Activated CD4-positive, alpha-beta T cell treated with anti-CD3 and anti-CD28 coated beads, Interleukin-2, Interleukin-6, amounts not matched to agents 100 ng/mL and 50 ng/mL, durations not matched to agents 16 hours and 8 hours (primary cell): ENCODE measurements at regions not wholly inside any gene's neighbourhood (a gene's known extent, or its start where the extent isn't known, plus 50 kb on each side); places are given as distances from the start of the nearest gene placed in this dataset.

ENCODE experiments used
- DNase-seq: peaks from one replicate; pipeline ENCODE4 v3.0.0-alpha.2; 2020

DNA sequence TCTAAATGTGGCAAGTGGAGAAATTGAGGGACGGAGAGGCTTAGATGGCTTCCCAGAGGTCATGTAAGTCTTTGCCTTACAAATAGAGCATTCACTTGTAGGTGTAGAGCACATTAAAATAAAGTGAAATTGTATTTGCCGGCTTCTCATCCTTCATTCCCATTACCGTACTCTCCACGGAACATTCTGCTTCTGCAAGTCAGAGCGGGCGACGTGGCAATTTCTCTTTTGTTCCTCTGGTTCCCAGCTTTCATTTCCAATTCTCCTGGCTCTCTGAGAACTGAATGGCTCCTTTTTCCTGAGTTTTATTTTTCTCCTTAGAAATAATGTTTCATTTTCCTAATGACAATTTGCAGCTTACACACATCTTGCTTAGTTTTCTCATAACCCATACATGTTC lies 51.3 kb upstream of the PFKP start:
- no peak for DNase-seq

DNA sequence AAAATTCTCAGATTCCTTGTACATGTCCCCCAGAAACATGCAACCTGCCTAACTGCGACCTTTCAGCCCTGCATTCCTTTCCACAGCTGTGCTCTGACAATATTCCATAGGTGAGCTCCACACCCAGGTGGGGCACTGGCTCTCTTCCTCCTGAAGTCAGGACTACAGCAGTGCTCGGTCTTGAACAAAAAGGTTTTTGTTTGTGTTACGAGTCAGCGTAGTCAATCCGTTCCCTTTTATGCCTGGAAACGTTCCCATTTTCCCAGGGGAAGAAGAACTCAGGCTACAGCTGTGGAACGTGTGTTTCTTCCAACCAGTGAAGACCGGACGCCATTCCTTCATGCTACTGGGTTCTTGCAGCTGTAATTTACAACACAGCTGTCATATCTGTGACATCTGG lies 52.4 kb upstream of the PFKP start:
- DNase-seq, result no peak

DNA sequence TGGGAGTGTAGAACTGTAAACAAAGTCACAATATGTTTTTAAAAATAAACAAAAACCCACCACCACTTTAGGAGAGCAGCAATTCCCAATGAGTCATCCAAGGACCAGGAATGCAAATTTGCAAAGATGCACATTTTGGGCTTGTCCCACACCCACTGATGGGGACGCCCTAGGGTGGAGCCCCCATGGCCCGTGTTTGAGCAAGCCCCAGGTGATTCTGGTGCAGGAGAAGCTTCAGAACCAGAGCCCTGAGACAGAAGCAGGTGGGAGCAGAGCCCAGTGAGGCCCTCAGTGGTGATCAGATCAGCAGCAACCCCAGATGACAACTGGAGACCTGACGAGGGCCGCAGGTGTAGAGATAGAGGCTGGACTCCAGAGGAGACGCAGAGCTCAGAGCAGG lies 55.1 kb upstream of the PFKP start:
- DNase-seq, result no peak

DNA sequence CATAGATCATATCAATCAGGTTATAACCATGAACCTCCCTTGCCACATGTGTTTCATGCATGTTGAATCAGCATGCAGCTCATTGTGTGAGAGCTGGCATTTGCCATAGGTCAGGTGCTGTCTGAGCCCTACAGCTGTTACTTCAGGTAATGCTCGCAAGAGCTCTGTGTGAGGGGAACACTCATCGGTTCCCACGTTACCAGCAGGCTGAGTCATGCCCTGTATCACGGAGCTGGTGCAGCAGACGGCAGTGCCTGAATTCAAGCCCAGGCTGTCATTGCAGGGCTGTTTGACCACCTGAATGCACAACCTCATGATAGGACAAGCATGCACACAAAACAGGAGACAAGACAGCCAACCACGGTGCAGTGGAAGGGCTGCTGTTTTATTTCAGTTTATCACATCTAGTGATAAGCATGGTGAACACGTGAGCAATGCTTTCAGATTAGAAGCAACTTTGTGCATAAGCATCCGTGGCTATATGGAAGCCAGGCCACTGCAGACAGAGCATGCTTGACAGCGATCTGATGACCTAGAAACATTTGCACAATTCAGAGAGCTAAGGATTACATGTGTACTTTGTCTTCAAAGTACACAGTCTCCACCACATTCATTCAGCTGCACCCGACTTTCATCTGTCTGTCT lies 56.4 kb upstream of the PFKP start:
- DNase-seq, result no peak

GRCh38 chr10:3010334-3010733 lies 57.0 kb upstream of the PFKP start:
- DNase-seq, result no peak

GRCh38 chr10:3009341-3009740 lies 58.0 kb upstream of the PFKP start:
- DNase-seq, result no peak

DNA sequence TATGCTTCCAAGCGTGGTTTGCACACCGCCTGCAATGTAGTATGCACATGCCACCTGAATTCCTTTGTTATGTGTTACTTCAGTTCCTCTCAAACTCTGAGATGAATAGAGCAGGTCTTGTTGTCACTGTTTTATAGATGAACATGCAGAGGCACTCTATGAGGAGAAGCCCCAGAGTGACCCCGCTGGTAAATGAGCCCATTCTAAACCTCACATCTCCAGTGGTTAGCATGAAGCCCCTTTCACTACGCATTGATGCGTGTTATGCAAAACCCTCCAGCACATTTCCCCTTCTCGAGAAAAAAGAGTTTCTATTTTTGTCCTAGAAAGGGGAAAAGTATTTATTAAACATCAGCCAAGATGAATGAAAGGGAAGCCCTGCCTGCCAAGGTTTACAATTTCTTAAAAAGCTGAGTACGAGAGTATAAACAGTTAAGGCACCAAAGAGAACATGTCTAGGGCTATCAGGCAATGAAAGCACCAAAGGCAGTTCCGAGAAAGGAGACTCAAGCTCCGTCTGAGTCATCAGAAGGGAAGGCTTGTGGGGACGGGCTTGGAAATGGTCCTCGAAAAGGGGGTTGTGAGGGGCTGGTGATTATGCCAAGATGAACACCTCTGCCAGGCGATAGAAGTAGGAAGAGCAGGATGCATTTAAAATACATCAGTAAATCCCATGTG lies 58.7 kb upstream of the PFKP start:
- DNase-seq, result no peak

DNA sequence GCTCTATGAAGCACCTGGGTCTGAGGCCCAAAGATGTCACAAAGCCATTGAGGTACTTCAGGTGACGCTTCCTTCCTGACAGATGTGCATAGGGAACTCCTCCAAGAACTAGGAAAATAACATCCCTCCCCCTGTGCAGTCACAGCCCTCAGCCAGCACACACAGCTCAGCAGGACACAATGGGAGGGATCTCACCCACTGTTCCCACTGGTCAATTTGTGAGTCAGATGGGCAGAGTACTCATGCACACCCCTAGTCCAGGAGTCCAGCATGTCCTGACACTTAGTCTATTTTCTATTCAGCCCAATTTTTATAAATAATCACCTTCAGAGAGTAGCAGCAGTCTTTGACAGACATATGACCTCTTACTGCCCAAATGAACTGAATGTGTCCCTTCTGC lies 60.7 kb upstream of the PFKP start:
- DNase-seq, result no peak

DNA sequence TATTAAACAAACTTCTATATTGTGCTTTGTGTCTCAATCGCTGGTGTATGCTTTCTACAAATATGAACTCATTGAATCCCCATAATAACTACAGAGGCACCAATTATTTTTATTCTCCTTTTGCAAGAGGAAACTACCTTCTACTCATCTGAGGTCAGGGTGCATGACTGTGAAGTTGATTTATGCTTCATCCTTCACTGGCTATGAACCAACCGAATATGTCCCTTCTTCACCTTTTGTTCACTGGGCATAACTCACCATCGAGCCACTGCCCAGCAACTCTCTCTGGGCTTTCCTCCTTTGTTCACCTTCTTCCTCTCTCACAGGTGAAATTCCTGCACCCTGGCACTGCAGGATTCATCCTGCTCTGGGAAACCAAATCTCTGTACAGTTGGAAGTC lies 61.3 kb upstream of the PFKP start:
- no peak for DNase-seq

DNA sequence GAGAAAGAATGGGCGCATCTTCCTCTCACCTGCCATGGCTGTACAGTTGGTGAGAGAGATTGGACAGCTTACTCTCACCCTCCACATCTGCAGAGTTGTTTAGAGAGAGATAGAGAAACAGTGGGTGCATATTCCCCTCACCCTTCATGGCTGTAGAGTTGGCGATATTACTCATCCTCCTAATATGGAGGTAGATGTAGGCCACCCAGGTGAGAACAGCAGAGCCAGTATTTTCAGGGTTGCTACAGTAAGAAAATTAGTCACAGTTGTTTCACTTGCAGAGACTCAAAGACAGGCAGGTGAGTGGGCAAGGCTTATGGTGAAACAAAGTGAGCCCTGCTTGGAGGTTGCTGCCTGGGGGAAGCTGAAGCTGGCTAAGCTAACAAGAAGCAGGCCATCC lies 65.0 kb upstream of the PFKP start:
- DNase-seq, result peak; percentile 21

DNA sequence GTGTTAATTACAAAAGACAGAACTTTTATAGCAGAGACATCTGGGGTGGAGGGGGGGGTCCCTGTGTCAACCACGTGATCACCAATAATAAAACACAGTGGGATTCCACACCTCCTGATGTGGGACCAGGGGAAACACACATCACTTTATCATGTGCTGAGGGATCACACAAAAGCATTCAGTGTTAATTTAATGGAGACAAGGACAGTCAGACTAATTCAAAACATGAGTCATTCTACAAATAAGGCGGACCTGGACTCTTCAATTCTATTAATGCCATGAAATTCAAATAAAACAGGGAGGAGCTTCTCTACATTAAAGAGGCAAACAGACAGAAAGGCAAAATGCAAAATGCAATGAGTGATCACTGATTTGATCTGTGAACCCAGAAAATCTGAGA lies 67.3 kb upstream of the PFKP start:
- DNase-seq, result no peak

GRCh38 chr10:2994221-2994961 lies 73.0 kb upstream of the PFKP start:
- DNase-seq, result no peak

DNA sequence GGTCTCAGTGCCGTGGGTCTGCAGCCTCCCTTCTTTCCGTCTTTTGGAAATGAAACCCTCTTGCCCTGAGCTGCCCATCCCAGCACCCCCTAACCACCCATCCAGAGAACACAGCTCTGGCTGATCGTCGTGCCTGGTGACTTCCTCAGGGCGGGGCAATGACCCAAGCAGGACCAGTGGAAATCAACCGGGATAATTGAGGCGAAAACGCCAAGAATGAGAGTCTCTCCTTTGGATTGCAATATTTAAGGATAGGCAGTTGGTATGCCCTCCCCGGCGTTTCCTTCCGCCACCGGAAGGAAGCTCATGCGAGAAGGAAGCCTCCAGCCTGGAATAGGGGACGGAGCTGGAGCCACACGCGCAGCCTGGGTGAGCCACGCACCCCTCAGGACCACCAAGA lies 73.7 kb upstream of the PFKP start:
- no peak for DNase-seq

DNA sequence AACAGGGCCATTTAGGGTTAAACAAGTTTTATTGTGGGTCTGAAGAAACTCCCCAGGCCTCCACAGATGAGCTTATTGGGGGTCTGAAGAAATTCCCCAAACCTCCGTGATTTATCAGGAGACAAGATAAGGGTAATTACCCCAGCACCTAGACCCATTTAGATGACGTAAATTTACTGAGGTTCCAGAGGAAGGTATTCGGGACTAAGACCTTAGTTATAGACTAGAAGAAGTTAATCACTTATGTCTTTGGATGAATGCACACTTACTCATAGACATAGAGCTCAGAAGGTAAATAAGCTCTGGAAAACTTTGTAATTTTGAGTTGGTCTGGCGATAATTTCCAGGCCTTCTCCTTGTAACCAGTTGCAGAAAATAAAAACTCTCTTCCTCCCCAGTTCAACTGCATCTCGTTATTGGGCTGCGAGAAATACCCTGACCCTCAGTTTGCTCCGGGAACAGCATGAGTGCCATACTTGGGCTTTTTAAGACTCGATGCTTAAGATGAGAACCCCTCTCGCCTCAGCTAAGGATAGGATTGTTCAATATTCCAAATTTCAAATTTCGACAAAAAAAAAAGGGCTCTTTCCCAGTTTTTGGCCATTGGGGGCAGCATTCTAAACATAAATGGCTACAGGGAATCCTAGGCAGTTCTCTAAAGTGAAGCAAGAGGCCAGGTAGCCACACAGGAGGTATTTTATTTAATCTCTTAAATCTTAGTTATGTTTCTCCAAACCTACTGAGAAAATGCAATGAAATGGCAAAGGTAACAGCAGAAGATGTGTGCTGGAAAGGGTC lies 74.7 kb upstream of the PFKP start:
- DNase-seq, result no peak

DNA sequence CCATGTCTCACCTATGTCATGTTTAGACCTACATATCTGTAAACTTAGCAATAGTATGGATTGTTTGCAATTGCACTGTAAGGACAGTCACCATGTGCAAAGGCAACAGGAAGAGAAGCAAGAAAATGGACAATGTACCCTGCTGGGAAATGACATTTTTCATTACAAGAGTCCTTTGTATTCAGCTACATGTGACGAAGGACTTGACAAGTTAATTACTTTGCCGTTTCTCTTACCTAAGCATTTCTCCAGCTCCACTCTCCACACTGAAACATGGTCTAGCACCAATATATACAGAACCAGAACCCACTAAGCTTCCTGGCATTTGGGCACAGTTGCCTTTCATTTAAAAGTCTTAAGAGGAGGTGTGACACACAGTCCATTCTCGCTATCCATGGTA lies 76.6 kb upstream of the PFKP start:
- no peak for DNase-seq

DNA sequence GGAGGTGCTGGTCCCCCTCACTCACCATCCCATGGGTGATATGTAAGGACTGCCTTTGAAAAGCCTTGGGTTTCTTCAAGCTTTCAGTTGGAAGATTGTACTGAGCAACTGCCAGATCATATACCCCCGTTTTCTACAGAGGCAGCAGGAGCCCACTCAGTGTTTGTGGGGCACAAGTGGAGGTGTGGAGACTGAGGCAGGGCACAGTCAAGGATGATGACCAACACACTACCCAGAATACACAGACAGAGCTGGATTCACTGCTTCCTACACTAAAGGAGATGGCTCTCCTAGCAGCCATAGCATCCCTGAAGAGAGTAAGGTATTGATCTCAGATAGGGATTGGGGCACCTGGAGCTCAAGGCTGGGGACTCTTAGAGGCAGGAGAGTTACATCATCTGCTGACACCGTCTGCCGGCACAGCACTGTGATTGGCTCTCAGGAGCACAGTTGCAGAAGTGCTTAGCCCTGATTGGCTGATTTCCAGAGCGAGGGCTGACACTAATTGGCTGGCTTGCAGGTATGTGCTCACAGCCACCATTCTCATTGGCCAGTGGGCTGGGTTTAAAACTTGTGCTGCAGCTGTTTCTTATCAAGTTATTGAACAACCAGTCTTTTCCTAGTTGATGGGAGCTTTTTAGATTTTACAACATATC lies 77.9 kb upstream of the PFKP start:
- no peak for DNase-seq

GRCh38 chr10:2987185-2987768 lies 80.1 kb upstream of the PFKP start:
- no peak for DNase-seq

DNA sequence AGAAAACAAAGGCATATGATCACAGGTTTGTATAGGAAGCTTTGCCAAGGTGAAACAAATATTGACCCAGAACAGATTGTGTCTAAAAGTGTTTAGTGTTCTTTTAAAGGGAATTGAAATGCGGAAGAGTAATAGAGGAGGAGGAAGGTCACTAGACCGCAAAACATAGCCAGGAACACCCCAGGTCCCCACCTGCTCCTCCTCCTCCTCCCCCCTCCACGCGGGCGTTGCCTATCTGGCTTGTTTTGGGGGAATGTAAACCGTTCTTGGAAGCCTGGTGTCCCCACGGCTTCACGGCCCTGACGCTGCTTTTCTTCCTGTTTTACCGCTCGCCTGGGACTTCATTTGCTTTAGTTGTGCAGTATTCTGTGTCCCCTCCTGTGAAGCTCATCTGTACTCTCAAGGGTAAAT lies 81.0 kb upstream of the PFKP start:
- no peak for DNase-seq

DNA sequence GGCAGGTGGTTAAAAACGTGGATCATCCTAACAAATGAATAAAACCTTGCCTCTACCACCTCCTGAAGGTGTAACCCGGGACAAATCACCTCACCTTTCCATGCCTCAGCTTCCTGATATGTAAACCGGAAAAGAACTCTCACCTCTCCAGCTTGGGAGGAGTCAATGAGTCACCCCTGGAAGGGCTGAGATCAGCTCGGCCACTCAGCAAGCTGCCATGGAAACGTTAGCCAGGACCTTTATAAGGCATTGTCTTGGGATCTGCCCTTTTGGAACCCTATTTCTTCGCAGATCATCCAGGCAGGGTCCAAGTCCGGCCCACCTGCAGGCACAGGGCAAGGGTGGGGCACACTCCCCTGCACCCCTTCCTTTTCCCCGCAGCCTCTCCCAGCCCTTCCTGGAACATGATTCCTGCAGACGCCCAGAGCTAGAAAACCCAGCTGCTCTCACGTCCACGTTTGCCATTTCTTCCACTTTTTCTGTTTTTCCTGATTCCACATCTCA lies 81.6 kb upstream of the PFKP start:
- DNase-seq, result no peak

GRCh38 chr10:2984682-2985081 lies 82.7 kb upstream of the PFKP start:
- no peak for DNase-seq

DNA sequence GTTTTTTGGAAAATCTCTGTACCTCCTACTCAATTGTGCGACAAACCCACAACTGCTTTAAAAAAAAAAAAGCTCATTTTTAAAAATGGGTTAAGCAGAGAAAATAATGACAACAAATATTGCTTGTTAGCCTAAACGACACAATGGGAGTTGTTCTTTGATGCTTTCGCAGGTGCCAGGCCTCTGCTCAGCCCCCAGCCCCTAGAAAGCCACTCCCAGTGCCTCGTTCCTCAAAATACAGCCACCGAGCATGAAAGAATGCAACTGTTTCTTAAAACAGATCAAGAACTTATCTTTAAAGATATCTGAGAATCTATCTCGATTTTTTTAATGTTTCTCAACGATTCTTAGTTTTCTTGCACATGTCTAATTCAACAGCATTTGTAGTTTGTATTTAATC lies 85.2 kb upstream of the PFKP start:
- no peak for DNase-seq

DNA sequence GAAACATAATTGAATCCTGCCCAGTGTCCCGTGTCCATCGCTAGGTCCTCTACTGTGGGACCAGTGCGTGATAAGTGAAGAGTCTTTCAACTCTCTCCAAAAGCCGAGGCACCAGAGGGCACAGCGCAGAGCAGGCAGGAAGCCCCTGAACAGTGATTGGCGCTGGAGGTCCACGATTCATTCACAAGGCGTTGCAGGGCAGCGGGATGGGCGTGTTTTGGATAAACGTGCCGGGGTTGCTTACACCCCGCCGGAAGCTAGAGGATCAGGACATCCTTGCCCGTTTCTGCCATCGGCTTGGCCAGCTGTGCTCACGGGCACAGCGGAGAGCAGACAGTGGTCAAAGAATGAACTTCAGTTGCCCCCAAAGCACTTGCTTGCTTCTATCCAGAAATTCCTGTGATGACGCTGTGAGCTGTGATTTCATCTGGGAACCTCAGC lies 86.0 kb upstream of the PFKP start:
- DNase-seq, result no peak
